HepG2 (cell line): ENCODE measurements at regions not wholly inside any gene's neighbourhood (a gene's known extent, or its start where the extent isn't known, plus 50 kb on each side); places are given as distances from the start of the nearest gene placed in this dataset.

Experiments used
- ATAC-seq: fragments of 200-7000 bp; cut with Tn5 transposase; 3 replicates; pipeline ENCODE4 v1.9.1; 2020; ENCODE audit warnings: mild to moderate bottlenecking, moderate library complexity
- BruUV-seq: library from RNA; stranded (reverse); fragments of 400-500 nt; replicated peaks from 2 replicates; lab custom pipeline; 2021; lab: Mats Ljungman, UMichigan
- CTCF ChIA-PET: fragments of 300-600 bp; formaldehyde crosslinking; extraction: SDS; loops from one replicate; lab custom pipeline; 2021; ENCODE audit warnings: low total read pairs, inconsistent platforms, low intra/inter-chr PET ratio; lab: Yijun Ruan, JAX
- POLR2A ChIA-PET: fragments of 350-600 bp; sonication (Branson Sonifier 250); formaldehyde crosslinking; loops from one replicate; lab custom pipeline; 2020; ENCODE audit warnings: antibody characterized with exemption, inconsistent platforms; lab: Yijun Ruan, JAX
- DNase-seq: peaks from one replicate; pipeline ENCODE4 v3.0.0-alpha.2; 2015; ENCODE audit warnings: low spot score
- FAIRE-seq: peaks from 3 replicates; lab custom pipeline; 2011; peaks lifted over from hg19 to GRCh38; lab: Jason Lieb, UNC
- H2AFZ ChIP-seq: one replicate; pipeline ENCODE4 v1.6.1; 2011; ENCODE audit warnings: low read length, inconsistent platforms
- H3K27ac ChIP-seq: fragments of 300-600 bp; 3 replicates; pipeline ENCODE4 v1.8.0; 2011; ENCODE audit warnings: mixed run types, mild to moderate bottlenecking, mixed read lengths, low read length, inconsistent platforms; ENCODE audit not compliant: insufficient read depth; ENCODE audit errors: extremely low read length
- H3K27me3 ChIP-seq, 2 experiments: fragments of 200-600 bp in 1 of 2; 2 replicates in 1 of 2; 3 replicates in 1 of 2; pipeline versions ENCODE4 v1.6.0 to v1.8.0; 2011; ENCODE audit warnings: low read length in 2 of 2, mild to moderate bottlenecking in 2 of 2, moderate library complexity in 2 of 2, inconsistent platforms in 1 of 2; ENCODE audit not compliant: insufficient read depth in 2 of 2, control insufficient read depth in 1 of 2
- H3K36me3 ChIP-seq, 2 experiments: fragments of 200-600 bp in 1 of 2; replicated peaks in 1 of 2; 2 replicates in 1 of 2; 3 replicates in 1 of 2; pipeline versions ENCODE4 v1.5.1 to v1.8.0; 2011; ENCODE audit warnings: low read length in 2 of 2, inconsistent platforms in 1 of 2; ENCODE audit not compliant: insufficient read depth in 2 of 2, control insufficient read depth in 1 of 2
- H3K4me1 ChIP-seq: 2 replicates; pipeline ENCODE4 v1.5.1; 2012; ENCODE audit warnings: low read length, inconsistent platforms; ENCODE audit not compliant: insufficient read depth
- H3K4me2 ChIP-seq: 2 replicates; pipeline ENCODE4 v1.6.0; 2011; ENCODE audit warnings: low read depth, low read length, inconsistent platforms
- H3K4me3 ChIP-seq, 3 experiments: fragments of 200-600 bp in 1 of 3; sonication (generic), shearing (Covaris generic) in 1 of 3; replicated peaks in 1 of 3; 2 replicates each; pipeline ENCODE4 v1.5.1; 2011 to 2016; ENCODE audit warnings: low read length in 3 of 3, inconsistent platforms in 2 of 3, low read depth in 2 of 3, mild to moderate bottlenecking in 2 of 3, control low read depth in 1 of 3, mixed read lengths in 1 of 3; ENCODE audit not compliant: insufficient read depth in 1 of 3
- H3K79me2 ChIP-seq: one replicate; pipeline ENCODE4 v1.6.1; 2011; ENCODE audit warnings: low read length, inconsistent platforms; ENCODE audit not compliant: insufficient read depth
- H3K9ac ChIP-seq: 2 replicates; pipeline ENCODE4 v1.6.0; 2011; ENCODE audit warnings: mild to moderate bottlenecking, low read depth, low read length, inconsistent platforms; ENCODE audit not compliant: insufficient read depth
- H3K9me3 ChIP-seq: 2 replicates; pipeline ENCODE4 v1.5.1; 2012; ENCODE audit warnings: mild to moderate bottlenecking, low read length
- H4K20me1 ChIP-seq: 2 replicates; pipeline ENCODE4 v1.6.0; 2011; ENCODE audit warnings: inconsistent platforms, mild to moderate bottlenecking, low read length, moderate library complexity; ENCODE audit not compliant: insufficient read depth
- ESRRA ChIP-seq: sonication (generic); formaldehyde crosslinking; IDR thresholded peaks from 2 replicates; pipeline ENCODE4 v1.5.1; 2020; ENCODE audit warnings: mild to moderate bottlenecking, low read depth, missing genetic modification reagents
- FOXJ3 ChIP-seq: sonication (generic); formaldehyde crosslinking; IDR thresholded peaks from 2 replicates; pipeline ENCODE4 v1.4.0; 2020; ENCODE audit warnings: missing genetic modification reagents, mild to moderate bottlenecking, borderline replicate concordance
- GTF3A ChIP-seq: sonication (generic); formaldehyde crosslinking; conservative IDR thresholded peaks from 2 replicates; pipeline ENCODE4 v1.4.0; 2020; ENCODE audit warnings: mild to moderate bottlenecking, missing genetic modification reagents
- PITX1 ChIP-seq: sonication (generic); formaldehyde crosslinking; IDR thresholded peaks from 2 replicates; pipeline ENCODE4 v1.5.1; 2020; ENCODE audit warnings: mild to moderate bottlenecking, missing genetic modification reagents
- SIN3A ChIP-seq: IDR thresholded peaks from 2 replicates; pipeline ENCODE4 v1.6.1; 2011; ENCODE audit warnings: low read depth, mild to moderate bottlenecking, control low read depth, low read length, borderline replicate concordance
- ZNF207 ChIP-seq: fragments of 450-650 bp; IDR thresholded peaks from 2 replicates; pipeline ENCODE4 v1.6.1; 2016; ENCODE audit warnings: antibody characterized with exemption, borderline replicate concordance
- ZNF605 ChIP-seq: sonication (generic); formaldehyde crosslinking; IDR thresholded peaks from 2 replicates; pipeline ENCODE4 v1.8.0; 2022; ENCODE audit warnings: mild to moderate bottlenecking, missing genetic modification reagents
- ZNF660 ChIP-seq: sonication (generic); formaldehyde crosslinking; IDR thresholded peaks from 2 replicates; pipeline ENCODE4 v1.5.1; 2020; ENCODE audit warnings: mild to moderate bottlenecking, low read depth, missing genetic modification reagents, borderline replicate concordance
- ZSCAN12 ChIP-seq: sonication (generic); formaldehyde crosslinking; IDR thresholded peaks from 2 replicates; pipeline ENCODE4 v1.9.0; 2021; ENCODE audit warnings: mild to moderate bottlenecking, missing genetic modification reagents
- ZXDC ChIP-seq: sonication (generic); formaldehyde crosslinking; IDR thresholded peaks from 2 replicates; pipeline ENCODE4 v1.5.0; 2020; ENCODE audit warnings: mild to moderate bottlenecking, missing genetic modification reagents
- WGBS: methylation state at CpG from one replicate; pipeline ENCODE4 v1.1.6; 2017; ENCODE audit warnings: low lambda C conversion rate; 5-methylcytosine and 5-hydroxymethylcytosine counted together
- in situ Hi-C: cut with HindIII; loops from 2 replicates; pipeline ENCODE4 v1.10.0; 2017; ENCODE audit warnings: low pct_unique_long_range_greater_than_20kb; ENCODE audit not compliant: extremely low pct_ligation_motif_present
- intact Hi-C: fragments of 100-400 bp; cut with micrococcal nuclease; formaldehyde crosslinking; loops from one replicate; pipeline ENCODE4 v1.10.0; 2022; ENCODE audit not compliant: unreplicated experiment
- TF ChIP-seq, protein P1 (sequence below): sonication (generic); formaldehyde crosslinking; conservative IDR thresholded peaks from 2 replicates; pipeline ENCODE4 v1.4.0; 2020; ENCODE audit warnings: missing genetic modification reagents

DNA sequence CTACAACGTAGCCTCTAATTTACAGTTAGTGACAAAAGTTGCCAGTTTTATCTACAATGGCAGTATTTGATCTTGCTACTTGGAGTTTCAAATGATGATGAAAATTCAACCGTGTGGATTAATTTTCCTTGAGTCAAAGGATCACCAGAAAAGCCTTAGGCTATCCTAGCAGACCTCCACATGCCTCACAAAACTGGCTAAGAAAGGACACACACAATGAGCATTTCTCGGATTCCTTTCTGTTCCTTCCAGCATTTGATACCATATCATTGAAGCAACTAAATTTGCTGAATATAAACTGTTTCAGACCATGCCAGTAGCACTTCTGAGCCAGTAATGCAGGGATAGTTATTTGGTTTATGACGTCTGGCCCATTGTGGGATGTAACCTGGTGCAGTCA, 587.4 kb upstream of the MDFIC2 start:
- no peak overlapping the region for H3K9ac ChIP-seq
- POLR2A ChIA-PET = no interaction called here
- H3K4me2 ChIP-seq = no peak overlapping the region
- 3% methylated on average over 4 of the region's 4 CpGs for WGBS
- intact Hi-C loops = no loop called here
- BruUV-seq = no TSS peak
- H3K4me1 ChIP-seq = no peaks in the 10 kb centered on the region
- DNase-seq = no peak
- ATAC-seq = no peak
- no peak overlapping the region for H3K27ac ChIP-seq
- no peaks in the 10 kb centered on the region for H3K9me3 ChIP-seq
- in situ Hi-C loops = no loop called here
- TF ChIP-seq SIN3A (no peak), ZNF605 (CRISPR knock-in tag) (no peak), FOXJ3 (CRISPR knock-in tag) (no peak), ZNF207 (no peak), ZSCAN12 (no peak), ZXDC (CRISPR knock-in tag) (no peak), ESRRA (no peak)
- CTCF ChIA-PET = no interaction called here
- no peaks in the 10 kb centered on the region for H3K79me2 ChIP-seq
- no peaks in the 10 kb centered on the region for H4K20me1 ChIP-seq
- no peak for FAIRE-seq
- H3K4me3 ChIP-seq = no peak overlapping the region
- peaks cover 0 to 5% of the 10 kb centered on the region in 2 experiments; a peak in 2 of 5 replicates for H3K27me3 ChIP-seq
- H3K36me3 ChIP-seq = no peaks in the 10 kb centered on the region
- H2AFZ ChIP-seq = no peak overlapping the region

DNA sequence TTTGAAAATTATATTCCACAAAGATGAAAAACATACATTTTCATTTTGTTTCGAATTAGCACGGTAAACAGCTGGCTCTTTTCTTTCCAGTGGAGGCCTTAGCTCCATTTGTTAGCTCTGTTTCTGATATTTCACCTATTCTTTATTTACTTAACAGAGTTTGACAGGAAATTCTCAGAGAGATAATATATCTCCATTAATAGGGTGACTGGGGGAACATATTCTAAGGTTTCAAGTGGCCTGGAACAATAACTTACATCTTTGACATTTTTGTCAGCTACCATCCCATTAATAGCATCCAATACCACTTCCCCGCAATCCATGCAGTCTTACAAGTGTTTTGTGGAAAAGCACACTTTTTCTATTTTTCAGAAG, 577.6 kb upstream of the MDFIC2 start:
- no peak for DNase-seq
- H2AFZ ChIP-seq = no peak overlapping the region
- no peak for ATAC-seq
- no peak overlapping the region for H3K9ac ChIP-seq
- H3K4me2 ChIP-seq = no peak overlapping the region
- no peaks in the 10 kb centered on the region for H3K27me3 ChIP-seq
- WGBS = 54% methylated on average over 3 of the region's 3 CpGs
- no peak overlapping the region for H3K27ac ChIP-seq
- intact Hi-C loops = no loop called here
- no peaks in the 10 kb centered on the region for H3K9me3 ChIP-seq
- BruUV-seq = no TSS peak
- no peaks in the 10 kb centered on the region for H3K36me3 ChIP-seq
- H3K4me1 ChIP-seq = no peaks in the 10 kb centered on the region
- H4K20me1 ChIP-seq = no peaks in the 10 kb centered on the region
- in situ Hi-C loops = no loop called here
- POLR2A ChIA-PET = no interaction called here
- H3K4me3 ChIP-seq = no peak overlapping the region
- CTCF ChIA-PET = no interaction called here
- no peak for FAIRE-seq
- H3K79me2 ChIP-seq = no peaks in the 10 kb centered on the region
- TF ChIP-seq PITX1 (no peak), ZNF660 (no peak), GTF3A (CRISPR knock-in tag) (no peak)
- TF ChIP-seq, protein P1, sequence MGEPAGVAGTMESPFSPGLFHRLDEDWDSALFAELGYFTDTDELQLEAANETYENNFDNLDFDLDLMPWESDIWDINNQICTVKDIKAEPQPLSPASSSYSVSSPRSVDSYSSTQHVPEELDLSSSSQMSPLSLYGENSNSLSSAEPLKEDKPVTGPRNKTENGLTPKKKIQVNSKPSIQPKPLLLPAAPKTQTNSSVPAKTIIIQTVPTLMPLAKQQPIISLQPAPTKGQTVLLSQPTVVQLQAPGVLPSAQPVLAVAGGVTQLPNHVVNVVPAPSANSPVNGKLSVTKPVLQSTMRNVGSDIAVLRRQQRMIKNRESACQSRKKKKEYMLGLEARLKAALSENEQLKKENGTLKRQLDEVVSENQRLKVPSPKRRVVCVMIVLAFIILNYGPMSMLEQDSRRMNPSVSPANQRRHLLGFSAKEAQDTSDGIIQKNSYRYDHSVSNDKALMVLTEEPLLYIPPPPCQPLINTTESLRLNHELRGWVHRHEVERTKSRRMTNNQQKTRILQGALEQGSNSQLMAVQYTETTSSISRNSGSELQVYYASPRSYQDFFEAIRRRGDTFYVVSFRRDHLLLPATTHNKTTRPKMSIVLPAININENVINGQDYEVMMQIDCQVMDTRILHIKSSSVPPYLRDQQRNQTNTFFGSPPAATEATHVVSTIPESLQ (CRISPR knock-in tag) = no peak
